ENCODE measurements at regions not wholly inside any gene's neighbourhood (a gene's known extent, or its start where the extent isn't known, plus 50 kb on each side); places are given as distances from the start of the nearest gene placed in this dataset.

GRCh38 chr1:217184854-217185253 lies 446.0 kb downstream of the GPATCH2 start:
- TF ChIP-seq CTCF (IDR thresholded peaks at IDR 0.05), result no peak

- no peak for TF ChIP-seq CTCF (IDR thresholded peaks at IDR 0.05)
Measured at GRCh38 chr1:217182992-217183391, 447.9 kb downstream of the GPATCH2 start.

- TF ChIP-seq CTCF (IDR thresholded peaks at IDR 0.05), result no peak
Measured at GRCh38 chr1:217181756-217182155, 449.1 kb downstream of the GPATCH2 start.

- TF ChIP-seq CTCF (IDR thresholded peaks at IDR 0.05), result no peak
Measured at GRCh38 chr1:217181176-217181746, 449.6 kb downstream of the GPATCH2 start.

GRCh38 chr1:217180443-217180842 lies 450.4 kb downstream of the GPATCH2 start:
- no peak for TF ChIP-seq CTCF (IDR thresholded peaks at IDR 0.05)

- TF ChIP-seq CTCF (IDR thresholded peaks at IDR 0.05), result no peak
Measured at GRCh38 chr1:217164403-217164802, 441.2 kb upstream of the ESRRG start.

- no peak for TF ChIP-seq CTCF (IDR thresholded peaks at IDR 0.05)
Measured at GRCh38 chr1:217153361-217153760, 430.1 kb upstream of the ESRRG start.

GRCh38 chr1:217150366-217150765 lies 427.1 kb upstream of the ESRRG start:
- TF ChIP-seq CTCF (IDR thresholded peaks at IDR 0.05), result no peak
